HG03354 (cell line): ENCODE measurements at regions not wholly inside any gene's neighbourhood (a gene's known extent, or its start where the extent isn't known, plus 50 kb on each side); places are given as distances from the start of the nearest gene placed in this dataset.

Experiments used
- ATAC-seq: cut with Tn5 transposase; IDR thresholded peaks from one replicate; pipeline ENCODE4 v1.9.1; 2021; ENCODE audit warnings: mild to moderate bottlenecking; ENCODE audit not compliant: unreplicated experiment, poor library complexity, severe bottlenecking

DNA sequence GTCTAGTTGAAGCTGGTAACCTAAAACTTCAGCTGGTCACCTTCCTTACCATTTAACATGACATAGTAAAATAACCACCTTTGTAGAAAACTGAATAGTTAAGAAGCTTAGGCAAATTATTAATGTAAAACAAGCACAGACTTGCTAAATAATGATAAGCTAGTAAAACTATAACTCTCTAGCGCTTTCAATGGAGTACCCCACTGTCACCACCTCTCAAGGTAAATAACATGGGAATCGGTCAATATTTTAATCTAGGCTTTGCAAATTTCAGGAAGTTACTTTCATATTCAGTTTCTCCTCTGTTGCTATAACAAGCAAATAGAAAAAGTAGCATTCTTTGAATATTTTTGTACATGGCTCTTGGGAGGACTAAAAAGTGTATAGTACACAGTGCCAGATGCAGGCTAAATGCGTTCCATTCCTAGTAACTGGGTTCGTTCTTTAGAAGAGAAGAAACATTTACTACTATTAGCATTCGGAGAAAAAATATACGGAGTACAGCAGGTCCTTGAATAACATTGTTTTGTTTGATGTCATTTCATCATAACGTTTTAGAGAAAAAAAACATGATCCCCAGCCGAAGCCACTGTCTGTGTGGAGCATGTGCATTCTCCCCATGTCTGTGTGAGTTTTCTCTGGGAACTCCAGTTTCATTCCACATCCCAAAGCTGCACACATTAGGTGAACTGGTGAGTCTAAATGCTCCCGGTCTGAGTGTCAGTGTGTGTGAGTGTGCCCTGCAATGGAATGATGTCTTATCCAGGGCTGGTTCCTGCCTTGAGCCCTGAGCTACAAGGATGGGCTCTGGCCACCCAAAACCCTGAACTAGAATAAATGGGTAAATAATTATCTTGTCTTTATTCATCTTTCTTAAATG is 52.5 kb downstream of the EPRS1 start:
- no peak for ATAC-seq

DNA sequence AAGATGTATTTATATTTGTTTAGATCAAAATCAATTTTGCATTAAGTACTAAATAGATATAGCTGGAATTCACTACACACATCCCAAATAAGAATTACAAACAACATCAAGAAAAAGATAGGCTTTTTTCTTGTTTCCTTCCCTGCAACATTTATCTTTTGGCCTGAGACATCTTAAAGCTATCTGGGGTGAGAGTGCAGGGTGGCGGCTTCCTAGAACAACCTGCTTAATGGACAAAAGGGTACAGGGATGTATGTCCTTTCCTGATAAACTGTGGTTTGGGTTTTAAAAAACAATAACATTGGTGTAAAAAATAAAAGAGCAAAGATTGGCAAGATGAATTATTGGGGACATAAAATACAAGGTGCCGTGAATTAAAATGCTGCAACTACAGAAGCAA is 54.4 kb downstream of the EPRS1 start:
- ATAC-seq = no peak

DNA sequence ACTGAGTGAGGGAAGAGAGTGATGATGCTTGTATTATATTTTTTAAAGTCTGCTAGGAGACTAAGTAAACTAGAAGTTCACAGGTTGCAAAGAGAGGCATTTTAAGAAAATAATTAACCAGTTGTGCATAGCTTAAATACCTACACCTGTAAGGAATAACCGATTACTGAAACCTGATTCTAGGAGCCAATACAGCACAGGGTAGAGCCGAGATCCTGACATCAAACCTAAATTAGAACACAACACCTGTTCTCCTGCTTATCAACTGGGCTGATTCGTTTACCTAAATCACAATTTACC is 54.8 kb downstream of the EPRS1 start:
- ATAC-seq = no peak

DNA sequence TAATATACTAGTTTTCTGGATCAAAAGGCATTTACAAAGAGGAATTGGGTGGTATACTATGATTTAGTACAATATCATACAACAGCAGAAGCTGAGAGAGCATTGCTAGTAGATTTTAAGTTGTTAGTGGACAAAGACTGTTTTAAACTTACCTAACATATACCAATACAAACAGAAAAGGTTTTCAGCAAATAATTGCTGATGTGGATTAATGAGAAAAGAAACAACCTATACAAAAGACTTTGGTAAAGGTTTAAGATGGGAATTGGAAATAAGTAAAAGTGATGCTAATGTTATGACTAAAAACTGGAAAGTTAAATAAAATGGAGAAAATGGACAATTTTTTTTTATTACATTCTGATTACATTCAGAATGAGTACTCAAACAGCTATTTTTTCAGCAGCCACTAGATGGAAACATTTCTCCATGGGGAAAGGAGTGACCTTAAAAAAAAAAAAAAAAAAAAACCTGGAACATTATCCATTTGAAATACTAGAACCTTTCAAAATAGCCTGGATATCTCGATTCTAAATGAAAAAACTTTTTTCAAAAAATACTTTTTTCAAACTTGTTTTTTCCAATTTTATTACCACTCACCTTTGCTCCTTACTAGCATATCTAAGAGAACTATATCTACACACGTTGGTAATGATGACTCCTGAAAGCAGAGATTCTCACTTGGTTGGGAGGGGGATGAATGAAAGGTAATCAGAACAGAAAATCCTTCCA is 55.4 kb downstream of the EPRS1 start:
- no peak for ATAC-seq

DNA sequence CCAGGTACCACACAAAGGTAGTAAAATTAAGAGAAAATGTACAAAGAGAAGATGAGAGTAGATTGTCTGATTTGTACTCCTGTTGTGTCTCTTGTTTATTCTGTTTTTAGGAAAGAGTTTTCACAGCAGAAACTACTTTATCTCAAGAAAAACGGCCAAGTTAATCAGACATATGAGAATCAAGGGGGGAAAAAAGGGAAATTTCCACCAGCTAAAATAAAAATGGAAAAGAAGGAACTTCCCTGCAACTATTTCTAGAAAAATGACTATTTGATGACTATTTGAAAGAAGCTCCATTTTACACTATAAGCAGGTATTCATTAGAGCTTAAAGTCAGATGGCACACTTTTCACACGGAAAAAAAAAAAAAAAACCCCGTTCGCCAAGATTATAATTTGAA is 56.5 kb downstream of the EPRS1 start:
- ATAC-seq = no peak

DNA sequence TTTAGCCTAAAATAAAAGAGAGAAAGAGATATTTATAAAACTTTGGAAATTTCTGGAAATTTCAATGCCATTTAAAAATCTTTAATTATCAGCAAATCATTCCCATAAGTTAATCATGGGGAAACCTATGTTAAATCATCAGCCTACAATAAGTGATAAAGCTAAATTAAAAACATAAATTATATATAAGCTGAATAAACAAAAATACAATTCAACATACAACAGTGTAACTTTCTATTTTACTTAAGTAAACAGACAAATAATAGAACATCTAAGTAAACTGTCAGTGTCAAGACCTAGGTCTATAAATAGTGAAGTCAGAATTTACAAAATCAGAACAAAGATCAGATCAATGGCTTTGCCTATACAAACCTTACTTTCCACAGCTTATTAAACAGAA is 57.5 kb downstream of the EPRS1 start:
- no peak for ATAC-seq

DNA sequence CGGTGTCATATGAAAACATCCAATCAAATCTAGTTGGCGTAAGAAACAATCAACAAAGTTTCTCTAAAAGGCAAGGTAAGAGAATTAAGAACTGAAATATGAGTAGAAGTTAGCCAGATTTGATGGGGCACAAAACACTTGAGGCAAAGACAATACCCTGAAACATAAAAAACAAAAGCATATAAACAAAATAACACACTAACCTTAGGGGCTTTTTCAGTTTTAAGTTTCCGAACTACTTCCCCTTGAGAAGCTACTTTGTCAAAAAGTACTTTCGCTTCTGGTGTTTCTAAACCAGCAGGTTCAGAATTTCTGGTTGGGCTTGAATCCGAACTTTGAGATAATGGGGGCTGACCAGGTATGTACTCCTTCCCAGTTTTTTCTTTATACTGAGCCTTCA is 57.9 kb downstream of the EPRS1 start:
- ATAC-seq = peak; percentile 86

DNA sequence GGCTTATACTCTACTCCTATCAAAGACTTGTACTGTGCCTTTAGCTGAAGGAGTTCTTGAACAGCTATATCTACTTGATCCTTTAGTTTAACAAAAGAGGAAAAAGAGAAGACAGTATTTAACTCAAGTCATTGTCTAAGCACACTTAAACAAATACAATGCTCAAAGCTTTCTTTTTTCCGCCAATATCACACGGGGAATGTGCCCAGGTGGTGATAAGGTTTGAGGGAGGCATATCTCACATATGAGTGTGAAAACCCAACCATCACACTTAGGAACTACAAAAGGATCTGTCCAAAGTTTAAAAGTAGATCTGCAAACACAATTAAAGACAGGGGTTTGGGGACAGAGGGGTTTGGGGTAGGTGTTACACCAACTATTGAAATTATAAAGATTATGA is 59.0 kb upstream of the SLC30A10 start:
- no peak for ATAC-seq

DNA sequence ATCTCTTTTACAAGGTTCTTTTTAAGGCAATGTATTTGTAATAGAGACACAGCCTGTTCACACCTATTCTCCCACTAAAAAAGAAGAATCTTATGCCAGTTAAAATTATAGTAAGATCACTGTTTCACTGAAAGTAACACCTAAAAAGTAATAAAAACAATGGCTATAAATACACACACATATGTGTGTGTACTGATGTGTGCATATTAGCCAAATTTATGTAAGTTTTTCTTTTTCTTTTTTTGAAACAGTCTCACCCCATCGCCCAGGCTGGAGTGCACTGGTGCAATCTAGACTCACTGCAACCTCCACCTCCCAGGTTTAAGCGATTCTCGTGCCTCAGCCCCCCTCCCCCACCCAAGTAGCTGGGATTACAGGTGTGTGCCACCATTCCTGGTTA is 56.8 kb upstream of the SLC30A10 start:
- no peak for ATAC-seq
